Activated naive CD8-positive, alpha-beta T cell treated with anti-CD3 and anti-CD28 coated beads, Interleukin-2, amount 10 ng/mL, durations not matched to agents 7 days and 5 days (primary cell): ENCODE measurements at regions not wholly inside any gene's neighbourhood (a gene's known extent, or its start where the extent isn't known, plus 50 kb on each side); places are given as distances from the start of the nearest gene placed in this dataset.

Experiments
- ATAC-seq: fragments of 150-1000 bp; cut with Tn5 transposase; one replicate; pipeline ENCODE4 v1.10.0; 2021; ENCODE audit warnings: low read depth, moderate library complexity
- POLR2A ChIA-PET: fragments of 350-600 bp; sonication (Branson Sonifier 250); formaldehyde crosslinking; loops from one replicate; lab custom pipeline; 2021; ENCODE audit warnings: antibody characterized with exemption; lab: Charles Lee
- DNase-seq: peaks from one replicate; pipeline ENCODE4 v3.0.0; 2021
- H3K27ac Mint-ChIP-seq: one replicate; pipeline ENCODE4 v1.8.0; 2022; ENCODE audit warnings: mild to moderate bottlenecking, mixed read lengths
- H3K27me3 Mint-ChIP-seq: one replicate; pipeline ENCODE4 v1.8.0; 2022; ENCODE audit warnings: mild to moderate bottlenecking, moderate library complexity, mixed read lengths
- H3K36me3 Mint-ChIP-seq: one replicate; pipeline ENCODE4 v1.8.0; 2021; ENCODE audit warnings: mild to moderate bottlenecking, mixed read lengths
- H3K4me1 Mint-ChIP-seq: one replicate; pipeline ENCODE4 v1.8.0; 2021; ENCODE audit warnings: mixed read lengths
- H3K4me3 Mint-ChIP-seq: one replicate; pipeline ENCODE4 v1.8.0; 2022; ENCODE audit warnings: mild to moderate bottlenecking, moderate library complexity, mixed read lengths
- H3K9me3 Mint-ChIP-seq: one replicate; pipeline ENCODE4 v1.8.0; 2021; ENCODE audit warnings: mixed read lengths

DNA sequence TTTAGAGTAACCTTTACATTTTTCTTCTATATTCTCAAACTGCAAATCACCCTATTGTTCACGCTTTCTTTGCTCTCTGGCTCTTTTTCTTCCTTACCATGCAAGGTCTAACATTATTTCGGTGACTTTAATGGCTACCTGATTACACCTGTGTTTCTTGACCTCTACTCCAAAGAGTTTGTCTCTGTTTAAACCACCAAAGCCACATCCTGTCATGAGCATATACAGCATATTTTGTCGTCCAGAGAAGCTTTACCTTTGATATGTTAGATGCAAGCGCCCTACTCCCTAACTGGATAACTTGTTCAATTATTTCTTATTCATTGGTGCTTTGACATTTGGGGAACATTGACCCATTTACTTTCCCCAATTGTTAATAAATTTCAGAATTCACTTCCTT, 565.1 kb upstream of the GCFC2 start:
- Mint-ChIP-seq H3K9me3 (peaks cover 6% of the 10 kb centered on the region), H3K27me3 (no peaks in the 10 kb centered on the region), H3K4me3 (no peak overlapping the region), H3K36me3 (no peaks in the 10 kb centered on the region), H3K27ac (no peak overlapping the region), H3K4me1 (no peaks in the 10 kb centered on the region)
- POLR2A ChIA-PET: no interaction called here
- ATAC-seq (no peak), DNase-seq (no peak)

DNA sequence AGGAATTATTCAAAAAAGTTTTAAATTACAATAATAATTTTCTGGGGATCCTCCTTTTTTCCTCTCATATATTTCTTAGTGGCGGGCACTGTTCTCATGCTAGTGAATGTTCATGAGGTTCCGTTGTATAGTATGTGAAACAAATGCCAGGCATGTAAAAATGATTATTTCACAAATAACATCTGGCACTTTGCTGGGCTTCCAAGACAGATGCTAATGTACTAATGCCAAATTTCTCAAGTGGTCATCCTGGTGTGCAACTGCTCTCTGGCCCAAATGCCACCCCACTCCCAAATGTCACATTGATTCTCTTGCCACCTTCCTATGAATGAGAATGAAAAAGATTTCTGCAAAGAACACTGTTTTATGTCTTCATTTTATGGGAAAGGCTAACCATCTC, 564.0 kb upstream of the GCFC2 start:
- H3K27me3 Mint-ChIP-seq: no peaks in the 10 kb centered on the region
- H3K4me1 Mint-ChIP-seq: no peaks in the 10 kb centered on the region
- POLR2A ChIA-PET: no interaction called here
- H3K9me3 Mint-ChIP-seq: peaks cover 6% of the 10 kb centered on the region
- H3K27ac Mint-ChIP-seq: no peak overlapping the region
- ATAC-seq (no peak), DNase-seq (no peak)
- H3K36me3 Mint-ChIP-seq: no peaks in the 10 kb centered on the region
- no peak overlapping the region for H3K4me3 Mint-ChIP-seq

DNA sequence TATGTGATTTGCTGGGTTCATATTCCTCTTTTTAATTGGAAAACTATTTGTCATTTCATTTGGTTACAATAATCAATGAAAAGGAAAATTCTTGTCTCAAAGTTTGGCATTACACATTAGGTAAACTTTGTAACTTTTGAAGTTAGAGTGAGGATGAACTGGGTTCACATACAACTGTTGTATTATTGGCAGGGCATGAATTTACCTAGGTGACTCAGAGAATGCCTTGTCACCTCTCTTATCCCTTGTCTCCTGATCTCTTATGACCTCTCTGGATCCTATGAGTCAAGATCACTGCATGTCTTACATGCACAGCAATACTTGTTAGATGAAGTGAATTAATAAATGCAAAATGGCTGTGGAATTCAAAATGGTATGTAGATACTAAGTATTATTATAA, 563.4 kb upstream of the GCFC2 start:
- Mint-ChIP-seq H3K36me3 (no peaks in the 10 kb centered on the region), H3K27ac (no peak overlapping the region), H3K27me3 (no peaks in the 10 kb centered on the region), H3K4me3 (no peak overlapping the region), H3K4me1 (no peaks in the 10 kb centered on the region), H3K9me3 (peaks cover 7% of the 10 kb centered on the region)
- ATAC-seq (no peak), DNase-seq (no peak)
- POLR2A ChIA-PET: no interaction called here

DNA sequence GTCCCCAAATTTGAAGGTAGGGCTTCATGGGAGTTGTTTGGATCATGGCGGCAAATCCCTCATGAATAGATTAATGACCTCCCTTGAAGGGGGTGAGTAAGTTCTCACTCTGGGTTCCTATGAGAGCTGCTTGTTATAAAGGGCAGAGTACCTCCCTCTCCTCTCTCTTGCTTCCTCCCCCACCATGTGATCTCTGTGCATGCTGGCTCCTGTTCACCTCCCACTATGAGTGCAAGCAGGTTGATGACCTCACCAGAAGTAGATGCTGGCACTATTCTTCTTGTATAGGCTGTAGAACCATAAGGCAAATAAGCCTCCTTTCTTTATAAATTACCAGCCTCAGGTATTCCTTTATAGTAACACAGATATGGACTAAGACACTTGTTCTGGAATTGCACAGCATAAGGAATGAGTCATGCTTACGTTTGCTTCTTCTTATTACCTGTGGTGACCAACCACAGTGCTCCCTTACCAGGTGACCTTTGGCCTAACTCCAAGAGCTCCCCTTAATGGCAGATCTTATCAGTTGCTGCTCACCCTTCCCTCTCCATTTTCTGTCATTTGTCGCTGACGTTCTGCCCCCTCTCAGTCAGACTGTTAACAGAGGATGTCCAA, 559.5 kb upstream of the GCFC2 start:
- ATAC-seq (no peak), DNase-seq (no peak)
- no peaks in the 10 kb centered on the region for H3K27me3 Mint-ChIP-seq
- no peaks in the 10 kb centered on the region for H3K4me1 Mint-ChIP-seq
- no peaks in the 10 kb centered on the region for H3K36me3 Mint-ChIP-seq
- POLR2A ChIA-PET: no interaction called here
- H3K9me3 Mint-ChIP-seq: peaks cover 5% of the 10 kb centered on the region
- H3K4me3 Mint-ChIP-seq: no peak overlapping the region
- no peak overlapping the region for H3K27ac Mint-ChIP-seq

DNA sequence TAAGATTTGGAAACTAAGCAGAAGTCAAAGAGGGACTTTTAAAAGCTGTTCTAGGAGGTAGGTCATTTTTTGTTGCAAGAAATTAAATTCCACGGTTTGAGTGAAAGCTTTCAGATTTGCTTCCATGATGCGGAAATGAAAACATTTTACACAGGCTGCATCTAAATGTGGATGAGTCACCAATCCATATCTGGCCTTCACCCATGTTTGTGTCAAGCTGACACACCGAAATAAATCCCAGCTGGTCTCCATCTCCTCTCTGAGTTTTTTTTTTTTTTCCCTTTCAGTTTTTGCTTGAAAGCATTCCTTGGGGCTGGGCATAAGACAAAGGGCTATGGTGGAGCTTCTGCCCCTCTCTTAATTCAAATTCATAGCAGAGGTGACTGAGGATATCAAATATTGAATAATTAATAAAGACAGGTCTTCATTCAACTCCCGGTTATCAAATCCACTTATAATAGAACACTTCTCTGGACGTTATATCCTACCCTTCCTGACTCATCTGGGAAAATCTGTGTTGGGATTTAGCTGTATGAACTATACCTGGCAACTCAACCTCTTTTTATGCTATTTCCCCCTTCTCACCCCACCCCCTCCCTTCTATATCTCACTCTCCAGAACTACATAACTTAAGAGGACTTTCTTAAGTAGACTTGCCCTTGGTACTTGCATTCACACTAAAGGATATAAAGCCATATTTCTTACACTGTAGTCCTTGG, 558.3 kb upstream of the GCFC2 start:
- POLR2A ChIA-PET: no interaction called here
- ATAC-seq (no peak), DNase-seq (no peak)
- Mint-ChIP-seq H3K4me1 (no peaks in the 10 kb centered on the region), H3K36me3 (no peaks in the 10 kb centered on the region), H3K27ac (no peak overlapping the region), H3K9me3 (peaks cover 5% of the 10 kb centered on the region), H3K4me3 (no peak overlapping the region), H3K27me3 (no peaks in the 10 kb centered on the region)

DNA sequence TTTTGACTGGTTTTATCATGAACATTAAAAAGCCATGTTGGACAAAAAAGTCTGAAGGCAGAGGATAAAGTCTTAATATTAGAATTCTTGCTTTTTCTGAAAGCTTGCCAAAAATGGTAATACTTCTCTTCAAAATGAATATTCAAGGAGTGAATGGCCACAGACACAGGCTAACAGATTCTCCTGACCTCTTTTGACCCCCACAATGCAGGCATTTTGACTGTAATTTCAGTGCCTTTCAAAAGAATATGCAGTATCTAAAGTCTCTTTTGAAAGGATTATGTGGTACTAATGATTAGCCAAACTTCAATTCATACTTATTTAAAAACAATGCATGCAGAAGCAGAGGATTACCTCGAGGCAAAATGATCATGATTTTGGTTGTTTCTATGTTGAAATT, 557.8 kb upstream of the GCFC2 start:
- H3K9me3 Mint-ChIP-seq: peaks cover 5% of the 10 kb centered on the region
- no peaks in the 10 kb centered on the region for H3K27me3 Mint-ChIP-seq
- no peak overlapping the region for H3K4me3 Mint-ChIP-seq
- DNase-seq (no peak), ATAC-seq (no peak)
- no peaks in the 10 kb centered on the region for H3K4me1 Mint-ChIP-seq
- POLR2A ChIA-PET: no interaction called here
- no peak overlapping the region for H3K27ac Mint-ChIP-seq
- H3K36me3 Mint-ChIP-seq: no peaks in the 10 kb centered on the region

DNA sequence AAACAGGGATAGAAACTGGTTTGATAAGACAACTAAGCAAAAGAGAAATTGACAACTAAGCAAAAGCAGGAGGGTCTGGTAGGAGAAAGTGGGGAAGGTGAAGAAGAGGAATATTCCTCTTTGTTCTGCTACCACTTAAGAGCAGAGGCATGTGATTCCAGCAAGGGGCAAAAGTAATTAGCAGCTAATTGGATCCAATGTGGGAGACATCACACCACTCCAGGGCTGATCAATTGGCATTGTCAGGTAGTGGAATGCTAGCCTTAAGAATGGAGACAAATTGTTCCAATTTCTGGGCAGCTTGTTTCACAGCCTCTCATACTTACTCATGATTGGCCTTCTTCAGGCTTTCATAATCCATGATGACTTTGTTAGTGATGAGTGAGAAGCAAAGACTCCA, 547.1 kb upstream of the GCFC2 start:
- Mint-ChIP-seq H3K9me3 (no peaks in the 10 kb centered on the region), H3K4me3 (no peak overlapping the region), H3K27me3 (no peaks in the 10 kb centered on the region), H3K36me3 (no peaks in the 10 kb centered on the region), H3K27ac (no peak overlapping the region), H3K4me1 (no peaks in the 10 kb centered on the region)
- ATAC-seq (no peak), DNase-seq (no peak)
- POLR2A ChIA-PET: no interaction called here

DNA sequence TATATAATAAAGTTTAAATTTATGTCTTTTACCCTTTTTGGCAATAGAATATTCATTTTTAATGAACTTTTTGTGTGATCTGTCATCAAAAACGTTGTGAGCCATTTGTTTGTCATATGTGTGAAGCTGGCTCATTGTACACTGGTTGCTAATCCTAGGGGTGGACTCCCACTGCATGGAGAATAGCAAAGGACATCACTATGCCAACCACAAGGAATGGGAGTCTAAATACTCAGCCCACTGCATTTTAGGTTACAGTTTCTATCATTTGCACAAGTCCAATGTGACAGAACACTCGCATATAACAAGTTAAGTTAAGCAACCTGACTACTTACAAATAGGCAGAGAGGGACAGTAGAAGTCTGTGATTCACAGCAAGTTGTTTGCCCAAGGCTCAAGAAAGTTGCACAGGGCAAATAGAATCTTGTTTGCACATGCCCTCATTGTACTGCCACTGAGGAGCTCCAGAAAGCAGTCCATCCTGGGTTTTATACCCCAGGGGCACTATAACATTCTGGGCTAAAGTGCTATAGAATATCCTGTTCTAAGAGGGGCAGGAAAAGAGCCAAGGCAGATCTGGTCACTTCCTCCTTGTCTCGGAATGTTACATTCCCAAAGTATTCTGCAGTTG, 545.9 kb upstream of the GCFC2 start:
- H3K4me1 Mint-ChIP-seq: no peaks in the 10 kb centered on the region
- H3K4me3 Mint-ChIP-seq: no peak overlapping the region
- no peaks in the 10 kb centered on the region for H3K9me3 Mint-ChIP-seq
- ATAC-seq (no peak), DNase-seq (no peak)
- no peak overlapping the region for H3K27ac Mint-ChIP-seq
- no peaks in the 10 kb centered on the region for H3K27me3 Mint-ChIP-seq
- POLR2A ChIA-PET: no interaction called here
- no peaks in the 10 kb centered on the region for H3K36me3 Mint-ChIP-seq

DNA sequence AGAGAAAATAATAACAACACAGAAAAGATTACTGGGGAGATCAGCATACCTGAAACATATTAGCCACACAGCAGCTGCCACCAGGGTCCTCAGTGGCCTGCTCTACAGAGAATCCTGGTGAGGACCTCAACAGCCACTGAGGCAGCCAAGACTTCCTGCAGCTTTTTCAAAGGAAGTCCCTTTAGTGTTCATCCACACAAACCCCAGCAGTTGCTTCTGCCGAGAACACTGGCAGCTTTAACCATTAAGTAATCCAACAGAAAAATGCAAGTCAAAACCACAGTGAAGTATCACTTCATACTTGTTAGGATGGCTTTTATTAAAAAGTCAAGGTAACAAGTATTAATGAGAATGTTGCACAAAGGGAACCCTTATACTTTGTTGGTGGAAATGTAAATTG, 542.0 kb upstream of the GCFC2 start:
- Mint-ChIP-seq H3K36me3 (no peaks in the 10 kb centered on the region), H3K4me1 (no peaks in the 10 kb centered on the region), H3K4me3 (no peak overlapping the region), H3K27ac (no peak overlapping the region), H3K27me3 (no peaks in the 10 kb centered on the region), H3K9me3 (no peaks in the 10 kb centered on the region)
- POLR2A ChIA-PET: no interaction called here
- DNase-seq (no peak), ATAC-seq (no peak)

DNA sequence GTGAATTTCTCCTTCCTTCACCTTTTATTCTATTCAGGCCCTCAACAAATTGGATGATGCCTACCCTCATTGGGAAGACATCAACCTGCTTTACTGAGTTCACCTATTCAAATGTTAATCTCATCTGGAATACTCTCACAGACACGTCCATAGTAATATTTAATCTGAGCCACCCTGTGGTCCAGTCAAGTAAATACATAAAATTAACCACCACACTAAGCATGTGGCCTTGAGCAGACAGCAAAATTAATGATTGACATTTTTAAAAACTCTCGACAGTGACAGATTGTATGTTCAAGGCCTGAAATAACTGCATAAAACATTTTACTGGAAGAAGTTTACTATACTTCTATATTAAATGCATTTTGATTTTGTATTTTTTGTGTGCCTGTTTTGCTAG, 540.6 kb upstream of the GCFC2 start:
- ATAC-seq: no peak

DNA sequence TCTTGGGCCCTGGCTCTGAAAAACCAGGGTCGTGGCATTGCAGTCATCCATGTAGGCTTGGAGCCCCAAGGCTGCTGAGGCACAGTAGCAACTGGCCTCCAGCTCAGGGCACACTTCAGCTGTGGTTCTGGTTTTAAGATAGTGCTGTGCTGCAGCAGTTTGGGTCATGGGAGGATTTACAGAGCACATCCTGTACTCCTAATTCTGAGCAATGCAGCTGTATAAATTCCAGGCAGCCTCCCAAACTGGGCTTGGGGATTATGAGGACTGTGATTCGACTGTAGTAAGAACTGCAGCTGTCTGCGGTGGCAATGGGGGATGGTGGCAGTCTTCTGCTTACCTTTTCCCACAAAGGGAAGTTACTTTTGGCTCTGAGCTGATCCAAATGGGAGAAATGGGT, 536.3 kb upstream of the GCFC2 start:
- no peaks in the 10 kb centered on the region for H3K9me3 Mint-ChIP-seq
- H3K27ac Mint-ChIP-seq: no peak overlapping the region
- DNase-seq (no peak), ATAC-seq (no peak)
- no peaks in the 10 kb centered on the region for H3K4me1 Mint-ChIP-seq
- no peak overlapping the region for H3K4me3 Mint-ChIP-seq
- no peaks in the 10 kb centered on the region for H3K36me3 Mint-ChIP-seq
- POLR2A ChIA-PET: no interaction called here
- H3K27me3 Mint-ChIP-seq: no peaks in the 10 kb centered on the region

More for the DNA sequence above, 540.6 kb upstream of the GCFC2 start:
- H3K4me1 Mint-ChIP-seq: no peaks in the 10 kb centered on the region
- H3K27me3 Mint-ChIP-seq: no peaks in the 10 kb centered on the region
- H3K36me3 Mint-ChIP-seq: no peaks in the 10 kb centered on the region
- POLR2A ChIA-PET: no interaction called here
- no peak overlapping the region for H3K4me3 Mint-ChIP-seq
- H3K9me3 Mint-ChIP-seq: no peaks in the 10 kb centered on the region
- H3K27ac Mint-ChIP-seq: no peak overlapping the region
- DNase-seq: no peak

DNA sequence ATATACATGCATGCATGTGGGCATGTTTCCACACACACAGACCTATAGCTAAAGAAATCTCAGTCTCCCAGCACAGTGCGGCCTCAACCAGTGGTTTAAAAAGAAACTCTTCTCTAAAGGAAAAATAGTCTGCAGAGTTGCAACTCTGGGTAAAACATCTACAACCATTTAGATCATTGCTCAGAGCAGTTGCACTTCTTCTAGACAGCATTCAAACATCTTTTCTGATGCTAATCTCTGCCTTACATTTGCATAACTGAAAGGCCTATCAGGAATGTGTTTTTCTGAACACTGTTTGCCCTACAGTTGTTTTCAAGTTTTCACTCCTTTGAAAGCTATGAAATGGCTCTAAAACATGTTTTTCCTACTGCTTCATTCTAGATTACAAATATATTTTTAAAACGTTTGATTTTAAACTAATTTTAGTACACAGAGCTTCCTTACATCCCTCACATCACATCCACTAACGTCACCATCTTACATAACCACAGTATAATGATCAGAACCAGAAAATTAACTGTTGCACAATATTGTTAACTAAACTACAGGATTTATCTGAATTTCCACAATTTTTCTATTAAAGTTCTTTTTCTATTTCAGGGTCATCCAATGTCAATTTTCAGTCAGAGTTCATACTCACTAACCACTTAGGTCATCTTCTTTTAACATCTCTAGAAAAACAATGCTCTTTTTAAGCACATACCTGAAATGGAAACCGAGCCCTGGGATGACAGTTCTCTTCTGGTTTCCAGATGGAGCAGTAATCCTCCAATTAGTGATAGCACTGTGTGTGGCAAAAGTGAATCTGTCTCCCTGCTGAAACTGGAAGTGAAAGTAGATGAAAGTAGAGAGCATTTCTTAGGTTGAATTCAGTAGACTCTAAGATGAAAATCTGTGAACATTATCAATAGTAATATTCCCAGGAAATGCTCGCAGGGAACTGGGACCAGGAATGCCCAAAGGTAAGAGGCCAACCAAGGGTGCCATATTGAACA, 501.6 kb upstream of the GCFC2 start:
- no peak for ATAC-seq
- no peak overlapping the region for H3K4me3 Mint-ChIP-seq
- no peaks in the 10 kb centered on the region for H3K27me3 Mint-ChIP-seq
- DNase-seq: no peak
- POLR2A ChIA-PET: no interaction called here
- H3K4me1 Mint-ChIP-seq: no peaks in the 10 kb centered on the region
- peaks cover 3% of the 10 kb centered on the region for H3K9me3 Mint-ChIP-seq
- H3K36me3 Mint-ChIP-seq: no peaks in the 10 kb centered on the region
- H3K27ac Mint-ChIP-seq: no peak overlapping the region

DNA sequence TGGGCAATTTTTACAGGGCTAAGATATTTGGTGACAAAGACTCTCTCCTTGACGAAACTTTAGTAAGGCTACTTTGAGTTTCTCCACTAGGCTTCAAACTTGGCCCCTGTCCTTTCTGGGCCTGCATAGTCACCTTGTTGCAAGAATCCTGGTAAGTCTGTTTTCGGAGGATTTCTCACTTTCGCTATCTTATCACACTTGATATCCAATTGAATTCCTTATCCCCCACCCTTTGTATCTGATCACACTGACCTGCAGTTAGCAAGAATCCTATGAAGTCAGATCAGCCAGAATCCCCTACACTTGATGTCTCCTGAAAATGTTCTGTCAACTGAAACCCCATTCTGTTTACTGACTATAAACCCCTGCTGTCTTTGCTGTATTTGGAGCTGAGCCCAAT, 499.8 kb upstream of the GCFC2 start:
- Mint-ChIP-seq H3K27me3 (no peaks in the 10 kb centered on the region), H3K27ac (no peak overlapping the region), H3K36me3 (no peaks in the 10 kb centered on the region), H3K4me3 (no peak overlapping the region), H3K9me3 (peaks cover 3% of the 10 kb centered on the region), H3K4me1 (no peaks in the 10 kb centered on the region)
- DNase-seq (no peak), ATAC-seq (no peak)
- POLR2A ChIA-PET: no interaction called here
